DND-41 (cell line): ENCODE measurements at regions not wholly inside any gene's neighbourhood (a gene's known extent, or its start where the extent isn't known, plus 50 kb on each side); places are given as distances from the start of the nearest gene placed in this dataset.
"Not testable (repeated sequence)": the region's sequence is repeated elsewhere in the genome, so short reads cannot be mapped to it uniquely, and the experiment has no call there.

ENCODE experiments used
- ATAC-seq: fragments of 200-7000 bp; cut with Tn5 transposase; 3 replicates; pipeline ENCODE4 v1.9.1; 2021; ENCODE audit warnings: low read depth; ENCODE audit not compliant: insufficient read depth
- DNase-seq: peaks from one replicate; pipeline ENCODE4 v3.0.0-alpha.2; 2020
- H2AFZ ChIP-seq: 2 replicates; pipeline ENCODE4 v1.6.0; 2012; ENCODE audit warnings: low read depth, low read length
- H3K27ac ChIP-seq: 2 replicates; pipeline ENCODE4 v1.5.1; 2012; ENCODE audit warnings: low read length, inconsistent platforms
- H3K27me3 ChIP-seq: fragments of 200-600 bp; sonication (generic); 2 replicates; pipeline ENCODE4 v1.6.0; 2012; ENCODE audit warnings: low read length, mild to moderate bottlenecking, inconsistent platforms; ENCODE audit not compliant: insufficient read depth, poor library complexity
- H3K36me3 ChIP-seq: 2 replicates; pipeline ENCODE4 v1.5.1; 2012; ENCODE audit warnings: low read length, inconsistent platforms; ENCODE audit not compliant: insufficient read depth
- H3K4me1 ChIP-seq: 2 replicates; pipeline ENCODE4 v1.5.1; 2012; ENCODE audit warnings: mild to moderate bottlenecking, low read length; ENCODE audit not compliant: insufficient read depth
- H3K4me2 ChIP-seq: 2 replicates; pipeline ENCODE4 v1.6.0; 2012; ENCODE audit warnings: mild to moderate bottlenecking, moderate library complexity, low read length, inconsistent platforms; ENCODE audit not compliant: insufficient read depth
- H3K4me3 ChIP-seq, 2 experiments: fragments of 200-600 bp in 1 of 2; shearing (Covaris generic) in 1 of 2; 2 replicates each; pipeline ENCODE4 v1.5.1; 2012 to 2016; ENCODE audit warnings: inconsistent platforms in 2 of 2, low read length in 2 of 2, mild to moderate bottlenecking in 2 of 2, low read depth in 1 of 2, moderate library complexity in 1 of 2
- H3K79me2 ChIP-seq: 2 replicates; pipeline ENCODE4 v1.6.0; 2012; ENCODE audit warnings: low read length, inconsistent platforms; ENCODE audit not compliant: insufficient read depth
- H3K9ac ChIP-seq: 2 replicates; pipeline ENCODE4 v1.6.0; 2012; ENCODE audit warnings: low read depth, mild to moderate bottlenecking, inconsistent platforms, low read length, moderate library complexity
- H3K9me3 ChIP-seq: 2 replicates; pipeline ENCODE4 v1.5.1; 2012; ENCODE audit warnings: low read length, moderate library complexity, mild to moderate bottlenecking, inconsistent platforms; ENCODE audit not compliant: insufficient read depth, severe bottlenecking
- H4K20me1 ChIP-seq: 2 replicates; pipeline ENCODE4 v1.6.0; 2012; ENCODE audit warnings: low read length; ENCODE audit not compliant: insufficient read depth
- CTCF ChIP-seq: IDR thresholded peaks from 2 replicates; pipeline ENCODE4 v1.5.1; 2012; ENCODE audit warnings: borderline replicate concordance, low read length, moderate library complexity, mild to moderate bottlenecking; ENCODE audit not compliant: poor library complexity, severe bottlenecking; ENCODE audit errors: extremely low read depth
- EZH2 ChIP-seq: IDR thresholded peaks from 3 replicates; pipeline ENCODE4 v1.6.1; 2012; ENCODE audit warnings: borderline replicate concordance, low read depth, mild to moderate bottlenecking, moderate library complexity, low read length, inconsistent platforms; ENCODE audit not compliant: severe bottlenecking

GRCh38 chr3:98692787-98693473, 70.2 kb upstream of the ST3GAL6 start:
- Histone ChIP-seq H3K27ac (no peak overlapping the region), H2AFZ (no peak overlapping the region), H3K36me3 (no peaks in the 10 kb centered on the region), H3K9ac (no peak overlapping the region), H3K4me2 (no peak overlapping the region), H3K9me3 (no peaks in the 10 kb centered on the region), H3K4me1 (no peaks in the 10 kb centered on the region), H4K20me1 (no peaks in the 10 kb centered on the region), H3K27me3 (no peaks in the 10 kb centered on the region), H3K79me2 (no peaks in the 10 kb centered on the region), H3K4me3 (no peak overlapping the region)
- ATAC-seq (no peak), DNase-seq (no peak)
- no peak for TF ChIP-seq CTCF
- TF ChIP-seq EZH2, result no peak

DNA sequence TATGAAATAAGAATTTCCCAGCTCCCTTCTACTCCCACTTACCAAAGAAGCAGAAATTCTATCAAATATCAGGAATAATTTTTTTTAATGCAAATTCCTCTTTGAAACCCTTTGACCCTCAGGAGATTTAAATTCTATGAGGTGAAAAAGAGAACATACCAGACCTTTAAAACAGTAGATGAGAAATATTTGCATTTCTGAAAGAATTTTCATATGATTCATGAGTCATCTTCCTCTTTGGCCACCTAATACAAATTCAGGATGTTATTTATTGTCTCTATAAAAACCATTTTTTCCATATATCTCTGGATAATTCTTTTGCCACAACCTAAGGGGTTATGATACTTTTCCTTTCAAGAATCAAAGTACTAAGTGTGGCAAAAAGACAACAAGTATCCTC, 67.3 kb upstream of the ST3GAL6 start:
- no peaks in the 10 kb centered on the region for H3K4me1 ChIP-seq
- H3K4me3 ChIP-seq, result no peak overlapping the region
- H2AFZ ChIP-seq, result no peak overlapping the region
- H3K4me2 ChIP-seq, result no peak overlapping the region
- H3K9ac ChIP-seq, result no peak overlapping the region
- no peak for ATAC-seq
- H3K27ac ChIP-seq, result no peak overlapping the region
- H3K27me3 ChIP-seq, result no peaks in the 10 kb centered on the region
- no peak for DNase-seq
- no peaks in the 10 kb centered on the region for H3K9me3 ChIP-seq
- no peak for TF ChIP-seq CTCF
- TF ChIP-seq EZH2, result no peak
- no peaks in the 10 kb centered on the region for H4K20me1 ChIP-seq
- H3K36me3 ChIP-seq, result no peaks in the 10 kb centered on the region
- no peaks in the 10 kb centered on the region for H3K79me2 ChIP-seq

DNA sequence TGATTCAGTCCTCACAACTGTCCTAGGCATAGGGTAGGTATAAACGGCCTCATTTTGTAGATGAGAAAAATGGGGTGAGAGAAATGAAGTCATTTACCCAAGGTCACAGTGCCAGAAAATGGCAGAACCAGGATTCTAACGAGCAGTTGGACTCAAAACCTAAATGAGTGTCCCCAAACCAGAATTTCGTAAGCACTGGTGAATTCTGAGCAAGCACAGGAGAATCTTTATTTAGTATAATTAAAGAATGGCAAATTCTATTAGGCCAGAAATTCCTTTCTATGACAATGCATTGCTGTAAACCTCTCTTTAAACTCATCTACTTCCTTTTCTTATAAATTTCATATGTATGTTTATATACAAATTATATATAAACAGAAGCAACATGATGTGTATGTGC, 66.8 kb upstream of the ST3GAL6 start:
- H3K4me2 ChIP-seq, result not testable (repeated sequence)

GRCh38 chr3:98697225-98697624, 65.9 kb upstream of the ST3GAL6 start:
- Histone ChIP-seq H2AFZ (no peak overlapping the region), H3K79me2 (no peaks in the 10 kb centered on the region), H3K4me2 (no peak overlapping the region), H3K9me3 (no peaks in the 10 kb centered on the region), H3K9ac (no peak overlapping the region), H3K4me3 (no peak overlapping the region), H4K20me1 (no peaks in the 10 kb centered on the region), H3K27ac (no peak overlapping the region), H3K36me3 (no peaks in the 10 kb centered on the region), H3K4me1 (no peaks in the 10 kb centered on the region), H3K27me3 (no peaks in the 10 kb centered on the region)
- DNase-seq (no peak), ATAC-seq (no peak)
- no peak for TF ChIP-seq CTCF
- no peak for TF ChIP-seq EZH2

More for the DNA sequence above, 66.8 kb upstream of the ST3GAL6 start:
- H3K27me3 ChIP-seq, H3K4me3 ChIP-seq, H3K36me3 ChIP-seq, H3K27ac ChIP-seq, ATAC-seq, H2AFZ ChIP-seq, H3K79me2 ChIP-seq, DNase-seq, H3K9me3 ChIP-seq, H3K9ac ChIP-seq, H4K20me1 ChIP-seq, H3K4me1 ChIP-seq: not testable (repeated sequence)
